ENCODE measurements at regions not wholly inside any gene's neighbourhood (a gene's known extent, or its start where the extent isn't known, plus 50 kb on each side); places are given as distances from the start of the nearest gene placed in this dataset.

GRCh38 chr15:93929375-93930094 is 301.8 kb upstream of the MCTP2 start:
- TF ChIP-seq POLR2A (IDR thresholded peaks at IDR 0.05; ENCODE audit: low read depth, low read length) (no peak), CTCF (conservative IDR thresholded peaks at IDR 0.05; ENCODE audit: low read depth, low read length) (no peak), NFE2L2 (IDR thresholded peaks at IDR 0.05; ENCODE audit: low read depth, low read length) (no peak), SMC3 (IDR thresholded peaks at IDR 0.05; ENCODE audit: low read depth, low read length) (no peak), USF2 (IDR thresholded peaks at IDR 0.05; ENCODE audit: low read depth, low read length) (no peak), MXI1 (IDR thresholded peaks at IDR 0.05; ENCODE audit: borderline replicate concordance, low read depth, low read length) (no peak), RAD21 (IDR thresholded peaks at IDR 0.05; ENCODE audit: low read length) (no peak), MAFK (IDR thresholded peaks at IDR 0.05; ENCODE audit: low read depth, low read length) (no peak), CEBPB (IDR thresholded peaks at IDR 0.05; ENCODE audit: low read depth, low read length) (no peak)
